Endodermal cell (in vitro differentiated cells): ENCODE measurements at regions not wholly inside any gene's neighbourhood (a gene's known extent, or its start where the extent isn't known, plus 50 kb on each side); places are given as distances from the start of the nearest gene placed in this dataset.

Source experiments
- DNase-seq: peaks from one replicate; pipeline ENCODE4 v3.0.0-alpha.2; 2017
- H3K27ac ChIP-seq: 2 replicates; pipeline ENCODE4 v1.5.1; 2013; ENCODE audit warnings: mild to moderate bottlenecking, low read depth, low read length, moderate library complexity
- H3K27me3 ChIP-seq: 2 replicates; pipeline ENCODE4 v1.6.1; 2013; ENCODE audit warnings: mild to moderate bottlenecking, low read length, moderate library complexity; ENCODE audit not compliant: insufficient read depth, control insufficient read depth, poor library complexity, severe bottlenecking
- H3K36me3 ChIP-seq: 2 replicates; pipeline ENCODE4 v1.7.0; 2013; ENCODE audit warnings: mild to moderate bottlenecking, low read length, moderate library complexity; ENCODE audit not compliant: control insufficient read depth, insufficient read depth
- H3K4me1 ChIP-seq: one replicate; pipeline ENCODE4 v1.7.0; 2013; ENCODE audit warnings: low read length; ENCODE audit not compliant: control insufficient read depth, insufficient read depth
- H3K4me3 ChIP-seq: 2 replicates; pipeline ENCODE4 v1.5.1; 2013; ENCODE audit warnings: mild to moderate bottlenecking, low read length, moderate library complexity
- H3K9ac ChIP-seq: 2 replicates; pipeline ENCODE4 v1.6.1; 2013; ENCODE audit warnings: mild to moderate bottlenecking, low read length, moderate library complexity; ENCODE audit not compliant: poor library complexity, severe bottlenecking; ENCODE audit errors: extremely low read depth
- H3K9me3 ChIP-seq: 2 replicates; pipeline ENCODE4 v1.6.1; 2013; ENCODE audit warnings: mild to moderate bottlenecking, low read length, moderate library complexity; ENCODE audit not compliant: control insufficient read depth
- H3K27ac Mint-ChIP-seq: 2 replicates; pipeline ENCODE4 v1.8.0; 2020; ENCODE audit warnings: mixed read lengths
- H3K27me3 Mint-ChIP-seq: 2 replicates; pipeline ENCODE4 v1.8.0; 2021; ENCODE audit warnings: mild to moderate bottlenecking, mixed read lengths; ENCODE audit not compliant: insufficient read depth
- H3K36me3 Mint-ChIP-seq: 2 replicates; pipeline ENCODE4 v1.8.0; 2020; ENCODE audit warnings: low read depth, mixed read lengths
- H3K4me1 Mint-ChIP-seq: 2 replicates; pipeline ENCODE4 v1.8.0; 2020; ENCODE audit warnings: mixed read lengths
- H3K4me3 Mint-ChIP-seq: 2 replicates; pipeline ENCODE4 v1.8.0; 2020; ENCODE audit warnings: mild to moderate bottlenecking, moderate library complexity, mixed read lengths
- H3K9me3 Mint-ChIP-seq: 2 replicates; pipeline ENCODE4 v1.8.0; 2020; ENCODE audit warnings: mild to moderate bottlenecking, mixed read lengths
- CTCF ChIP-seq: fragments of 200-600 bp; sonication (generic); conservative IDR thresholded peaks from 2 replicates; pipeline ENCODE4 v1.5.0; 2021; ENCODE audit warnings: antibody characterized with exemption, mild to moderate bottlenecking
- WGBS, 2 experiments: methylation state at CpG; one replicate each; pipeline versions ENCODE4 v1.1.5 to v1.1.7; 2013; ENCODE audit warnings: missing lambda C conversion rate in 2 of 2, mixed read lengths in 1 of 2; ENCODE audit not compliant: insufficient coverage in 1 of 2, insufficient read length in 1 of 2; 5-methylcytosine and 5-hydroxymethylcytosine counted together

GRCh38 chrX:9317176-9317575 lies 147.7 kb upstream of the TBL1X start:
- Histone ChIP-seq H3K27ac (no peak overlapping the region), H3K4me3 (no peak overlapping the region), H3K4me1 (no peaks in the 10 kb centered on the region), H3K9ac (no peak overlapping the region), H3K36me3 (no peaks in the 10 kb centered on the region), H3K9me3 (no peaks in the 10 kb centered on the region), H3K27me3 (no peaks in the 10 kb centered on the region)
- H3K27ac Mint-ChIP-seq = no peak overlapping the region
- no peaks in the 10 kb centered on the region for H3K36me3 Mint-ChIP-seq
- H3K9me3 Mint-ChIP-seq = peaks cover 55% of the 10 kb centered on the region
- no peak for TF ChIP-seq CTCF
- DNase-seq = no peak
- no peaks in the 10 kb centered on the region for H3K27me3 Mint-ChIP-seq
- WGBS, 2 experiments = 50 to 83% methylated on average over 1 to 7 of the region's 7 CpGs
- H3K4me3 Mint-ChIP-seq = no peak overlapping the region
- peaks cover 5% of the 10 kb centered on the region for H3K4me1 Mint-ChIP-seq

GRCh38 chrX:9318213-9318612 lies 146.6 kb upstream of the TBL1X start:
- no peak for DNase-seq
- no peaks in the 10 kb centered on the region for H3K4me1 ChIP-seq
- H3K27ac Mint-ChIP-seq = no peak overlapping the region
- no peak overlapping the region for H3K4me3 ChIP-seq
- H3K4me1 Mint-ChIP-seq = peaks cover 6% of the 10 kb centered on the region
- no peaks in the 10 kb centered on the region for H3K27me3 ChIP-seq
- H3K36me3 ChIP-seq = no peaks in the 10 kb centered on the region
- WGBS, 2 experiments = 85% methylated on average over 3 of the region's 3 CpGs; no CpG with 5 or more reads in 1 of the 2 experiments
- TF ChIP-seq CTCF = no peak
- H3K9me3 ChIP-seq = no peaks in the 10 kb centered on the region
- H3K27ac ChIP-seq = no peak overlapping the region
- no peaks in the 10 kb centered on the region for H3K36me3 Mint-ChIP-seq
- H3K9ac ChIP-seq = no peak overlapping the region
- H3K27me3 Mint-ChIP-seq = no peaks in the 10 kb centered on the region
- no peak overlapping the region for H3K4me3 Mint-ChIP-seq
- peaks cover 56% of the 10 kb centered on the region for H3K9me3 Mint-ChIP-seq

- H3K4me3 Mint-ChIP-seq = no peak overlapping the region
- H3K9me3 Mint-ChIP-seq = peaks cover 57% of the 10 kb centered on the region
- Histone ChIP-seq H3K4me1 (no peaks in the 10 kb centered on the region), H3K9ac (no peak overlapping the region), H3K9me3 (no peaks in the 10 kb centered on the region), H3K4me3 (no peak overlapping the region), H3K27ac (no peak overlapping the region), H3K27me3 (no peaks in the 10 kb centered on the region), H3K36me3 (no peaks in the 10 kb centered on the region)
- H3K36me3 Mint-ChIP-seq = peaks cover under 1% of the 10 kb centered on the region
- TF ChIP-seq CTCF = no peak
- WGBS, 2 experiments = 90 to 95% methylated on average over 7 to 14 of the region's 14 CpGs
- peaks cover 2% of the 10 kb centered on the region for H3K27me3 Mint-ChIP-seq
- peaks cover 8% of the 10 kb centered on the region for H3K4me1 Mint-ChIP-seq
- no peak overlapping the region for H3K27ac Mint-ChIP-seq
- DNase-seq = no peak
Measured at GRCh38 chrX:9318766-9319165, 146.1 kb upstream of the TBL1X start.
